GM12878 (cell line): ENCODE measurements at regions not wholly inside any gene's neighbourhood (a gene's known extent, or its start where the extent isn't known, plus 50 kb on each side); places are given as distances from the start of the nearest gene placed in this dataset.

ENCODE experiments used
- ATF3 ChIP-seq: IDR thresholded peaks from 2 replicates; pipeline ENCODE4 v1.6.1; 2011; ENCODE audit warnings: low read depth, mild to moderate bottlenecking, low read length, moderate library complexity, borderline replicate concordance; ENCODE audit errors: extremely low read depth
- BHLHE40 ChIP-seq, 2 experiments: fragments of 450-650 bp in 1 of 2; IDR thresholded peaks; 2 replicates each; pipeline ENCODE4 v1.6.1; 2011 to 2017; ENCODE audit warnings: low read depth in 2 of 2, borderline replicate concordance in 1 of 2, improper control_type of control experiment in 1 of 2, low read length in 1 of 2, mild to moderate bottlenecking in 1 of 2
- CHD4 ChIP-seq: fragments of 200-600 bp; sonication (generic); IDR thresholded peaks from 2 replicates; pipeline ENCODE4 v1.6.1; 2016; ENCODE audit warnings: mild to moderate bottlenecking
- CREB1 ChIP-seq: IDR thresholded peaks from 2 replicates; pipeline ENCODE4 v1.6.1; 2012; ENCODE audit warnings: low read depth, mild to moderate bottlenecking, inconsistent platforms
- DPF2 ChIP-seq: fragments of 450-650 bp; IDR thresholded peaks from 2 replicates; pipeline ENCODE4 v1.6.1; 2017; ENCODE audit warnings: mild to moderate bottlenecking
- ESRRA ChIP-seq: IDR thresholded peaks from 2 replicates; pipeline ENCODE4 v1.6.1; 2012; ENCODE audit warnings: mild to moderate bottlenecking, low read length, improper control_type of control experiment
- EZH2 ChIP-seq: IDR thresholded peaks from 2 replicates; pipeline ENCODE4 v1.6.1; 2012; ENCODE audit warnings: low read depth, mild to moderate bottlenecking, control low read depth, inconsistent platforms, low read length, borderline replicate concordance; ENCODE audit not compliant: control insufficient read depth
- HDAC2 ChIP-seq: fragments of 200-600 bp; sonication (generic); IDR thresholded peaks from 2 replicates; pipeline ENCODE4 v1.6.1; 2017
- LARP7 ChIP-seq: fragments of 450-650 bp; IDR thresholded peaks from 2 replicates; pipeline ENCODE4 v1.6.1; 2017; ENCODE audit warnings: mild to moderate bottlenecking
- MYB ChIP-seq: fragments of 150-350 bp; IDR thresholded peaks from 2 replicates; pipeline ENCODE4 v1.6.1; 2014; ENCODE audit warnings: mild to moderate bottlenecking, low read depth, low read length, borderline replicate concordance
- NR2C1 ChIP-seq: fragments of 450-650 bp; IDR thresholded peaks from 2 replicates; pipeline ENCODE4 v1.6.1; 2017; ENCODE audit warnings: antibody characterized with exemption, mild to moderate bottlenecking, moderate library complexity
- PAX8 ChIP-seq: fragments of 450-650 bp; IDR thresholded peaks from 2 replicates; pipeline ENCODE4 v1.6.1; 2017; ENCODE audit warnings: mild to moderate bottlenecking, moderate library complexity
- PKNOX1 ChIP-seq: fragments of 450-650 bp; IDR thresholded peaks from 2 replicates; pipeline ENCODE4 v1.6.1; 2016; ENCODE audit warnings: mild to moderate bottlenecking
- RFX5 ChIP-seq: IDR thresholded peaks from 2 replicates; pipeline ENCODE4 v1.6.1; 2011; ENCODE audit warnings: low read depth, low read length, improper control_type of control experiment
- SMARCA5 ChIP-seq: fragments of 450-650 bp; IDR thresholded peaks from 2 replicates; pipeline ENCODE4 v1.6.1; 2017; ENCODE audit warnings: mild to moderate bottlenecking
- TF ChIP-seq, protein P1 (sequence below): IDR thresholded peaks from 2 replicates; pipeline ENCODE4 v1.6.1; 2011; ENCODE audit warnings: low read depth, low read length, improper control_type of control experiment, borderline replicate concordance
- TF ChIP-seq, protein P2 (sequence below): fragments of 450-650 bp; IDR thresholded peaks from 2 replicates; pipeline ENCODE4 v1.6.1; 2017; ENCODE audit warnings: borderline replicate concordance
- TF ChIP-seq, protein P3 (sequence below): fragments of 150-350 bp; IDR thresholded peaks from 2 replicates; pipeline ENCODE4 v1.6.1; 2016; ENCODE audit warnings: low read depth, low read length
- TF ChIP-seq, protein P4 (sequence below): fragments of 450-650 bp; IDR thresholded peaks from 2 replicates; pipeline ENCODE4 v1.6.1; 2017; ENCODE audit warnings: mild to moderate bottlenecking

DNA sequence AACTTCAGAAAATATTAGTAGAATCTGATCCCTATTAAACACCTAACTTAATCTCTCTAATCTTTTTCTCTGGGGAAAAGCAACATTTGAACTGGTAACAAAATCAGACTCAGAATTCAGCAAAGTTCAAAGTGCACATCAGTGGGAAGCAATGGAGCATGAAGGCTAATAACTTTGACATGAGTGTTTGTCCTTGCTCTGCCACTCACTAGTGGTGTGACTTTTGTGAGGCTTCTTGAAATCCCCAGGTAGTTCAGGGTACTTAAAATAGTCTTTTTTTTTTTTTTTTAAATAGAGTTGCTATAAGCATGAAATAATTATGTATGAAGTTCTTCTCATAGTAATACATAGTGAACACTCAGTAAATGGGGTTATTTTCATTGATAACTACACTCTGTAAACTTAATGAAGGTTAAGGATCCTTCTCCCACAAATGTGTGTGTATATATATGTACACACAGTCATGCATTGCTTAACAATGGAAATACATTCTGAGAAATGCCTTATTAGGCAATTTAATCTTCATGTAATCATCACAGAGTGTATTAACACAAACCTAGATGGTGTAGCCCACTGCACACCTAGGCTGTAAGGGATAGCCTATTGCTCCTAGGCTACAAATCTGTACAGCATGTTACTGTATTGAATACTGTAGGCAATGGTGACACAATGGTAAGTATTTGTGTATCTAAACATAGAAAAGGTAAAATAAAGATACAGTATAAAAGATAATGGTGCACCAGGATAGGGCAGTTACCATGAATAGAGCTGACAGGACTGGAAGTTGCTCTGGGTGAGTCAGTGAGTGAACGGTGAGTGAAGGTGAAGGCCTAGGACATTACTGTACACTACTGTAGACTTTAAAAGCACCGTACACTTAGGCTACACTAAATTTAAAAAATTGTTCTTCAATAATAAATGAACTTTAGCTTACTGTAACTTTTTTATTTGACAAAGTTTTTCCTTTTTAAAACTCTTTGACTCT lies 73.3 kb upstream of the HMHB1 start (continued):
- TF ChIP-seq, protein P1, sequence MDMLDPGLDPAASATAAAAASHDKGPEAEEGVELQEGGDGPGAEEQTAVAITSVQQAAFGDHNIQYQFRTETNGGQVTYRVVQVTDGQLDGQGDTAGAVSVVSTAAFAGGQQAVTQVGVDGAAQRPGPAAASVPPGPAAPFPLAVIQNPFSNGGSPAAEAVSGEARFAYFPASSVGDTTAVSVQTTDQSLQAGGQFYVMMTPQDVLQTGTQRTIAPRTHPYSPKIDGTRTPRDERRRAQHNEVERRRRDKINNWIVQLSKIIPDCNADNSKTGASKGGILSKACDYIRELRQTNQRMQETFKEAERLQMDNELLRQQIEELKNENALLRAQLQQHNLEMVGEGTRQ: no peak
- TF ChIP-seq CHD4: no peak
- TF ChIP-seq ATF3: no peak
- TF ChIP-seq EZH2: no peak
- peak; percentile 88; the same call in 1 of the 2 replicates for TF ChIP-seq PAX8
- TF ChIP-seq HDAC2: no peak
- TF ChIP-seq, protein P2, sequence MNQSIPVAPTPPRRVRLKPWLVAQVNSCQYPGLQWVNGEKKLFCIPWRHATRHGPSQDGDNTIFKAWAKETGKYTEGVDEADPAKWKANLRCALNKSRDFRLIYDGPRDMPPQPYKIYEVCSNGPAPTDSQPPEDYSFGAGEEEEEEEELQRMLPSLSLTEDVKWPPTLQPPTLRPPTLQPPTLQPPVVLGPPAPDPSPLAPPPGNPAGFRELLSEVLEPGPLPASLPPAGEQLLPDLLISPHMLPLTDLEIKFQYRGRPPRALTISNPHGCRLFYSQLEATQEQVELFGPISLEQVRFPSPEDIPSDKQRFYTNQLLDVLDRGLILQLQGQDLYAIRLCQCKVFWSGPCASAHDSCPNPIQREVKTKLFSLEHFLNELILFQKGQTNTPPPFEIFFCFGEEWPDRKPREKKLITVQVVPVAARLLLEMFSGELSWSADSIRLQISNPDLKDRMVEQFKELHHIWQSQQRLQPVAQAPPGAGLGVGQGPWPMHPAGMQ: no peak
- peak; percentile 84 for TF ChIP-seq NR2C1
- TF ChIP-seq PKNOX1: peak; percentile 89
- TF ChIP-seq, protein P3, sequence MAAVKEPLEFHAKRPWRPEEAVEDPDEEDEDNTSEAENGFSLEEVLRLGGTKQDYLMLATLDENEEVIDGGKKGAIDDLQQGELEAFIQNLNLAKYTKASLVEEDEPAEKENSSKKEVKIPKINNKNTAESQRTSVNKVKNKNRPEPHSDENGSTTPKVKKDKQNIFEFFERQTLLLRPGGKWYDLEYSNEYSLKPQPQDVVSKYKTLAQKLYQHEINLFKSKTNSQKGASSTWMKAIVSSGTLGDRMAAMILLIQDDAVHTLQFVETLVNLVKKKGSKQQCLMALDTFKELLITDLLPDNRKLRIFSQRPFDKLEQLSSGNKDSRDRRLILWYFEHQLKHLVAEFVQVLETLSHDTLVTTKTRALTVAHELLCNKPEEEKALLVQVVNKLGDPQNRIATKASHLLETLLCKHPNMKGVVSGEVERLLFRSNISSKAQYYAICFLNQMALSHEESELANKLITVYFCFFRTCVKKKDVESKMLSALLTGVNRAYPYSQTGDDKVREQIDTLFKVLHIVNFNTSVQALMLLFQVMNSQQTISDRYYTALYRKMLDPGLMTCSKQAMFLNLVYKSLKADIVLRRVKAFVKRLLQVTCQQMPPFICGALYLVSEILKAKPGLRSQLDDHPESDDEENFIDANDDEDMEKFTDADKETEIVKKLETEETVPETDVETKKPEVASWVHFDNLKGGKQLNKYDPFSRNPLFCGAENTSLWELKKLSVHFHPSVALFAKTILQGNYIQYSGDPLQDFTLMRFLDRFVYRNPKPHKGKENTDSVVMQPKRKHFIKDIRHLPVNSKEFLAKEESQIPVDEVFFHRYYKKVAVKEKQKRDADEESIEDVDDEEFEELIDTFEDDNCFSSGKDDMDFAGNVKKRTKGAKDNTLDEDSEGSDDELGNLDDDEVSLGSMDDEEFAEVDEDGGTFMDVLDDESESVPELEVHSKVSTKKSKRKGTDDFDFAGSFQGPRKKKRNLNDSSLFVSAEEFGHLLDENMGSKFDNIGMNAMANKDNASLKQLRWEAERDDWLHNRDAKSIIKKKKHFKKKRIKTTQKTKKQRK: no peak
- no peak for TF ChIP-seq SMARCA5
- peak; percentile 15 to 52; a peak in 2 of 4 replicates for TF ChIP-seq BHLHE40 (IDR thresholded peaks at IDR 0.05; ENCODE audit: borderline replicate concordance in 1 of 2, low read depth in 2 of 2, low read length in 1 of 2)
- TF ChIP-seq CREB1: no peak
- no peak for TF ChIP-seq MYB
- TF ChIP-seq RFX5: no peak
- peak; percentile 1; the same call in 1 of the 2 replicates for TF ChIP-seq DPF2
- no peak for TF ChIP-seq LARP7
- TF ChIP-seq, protein P4, sequence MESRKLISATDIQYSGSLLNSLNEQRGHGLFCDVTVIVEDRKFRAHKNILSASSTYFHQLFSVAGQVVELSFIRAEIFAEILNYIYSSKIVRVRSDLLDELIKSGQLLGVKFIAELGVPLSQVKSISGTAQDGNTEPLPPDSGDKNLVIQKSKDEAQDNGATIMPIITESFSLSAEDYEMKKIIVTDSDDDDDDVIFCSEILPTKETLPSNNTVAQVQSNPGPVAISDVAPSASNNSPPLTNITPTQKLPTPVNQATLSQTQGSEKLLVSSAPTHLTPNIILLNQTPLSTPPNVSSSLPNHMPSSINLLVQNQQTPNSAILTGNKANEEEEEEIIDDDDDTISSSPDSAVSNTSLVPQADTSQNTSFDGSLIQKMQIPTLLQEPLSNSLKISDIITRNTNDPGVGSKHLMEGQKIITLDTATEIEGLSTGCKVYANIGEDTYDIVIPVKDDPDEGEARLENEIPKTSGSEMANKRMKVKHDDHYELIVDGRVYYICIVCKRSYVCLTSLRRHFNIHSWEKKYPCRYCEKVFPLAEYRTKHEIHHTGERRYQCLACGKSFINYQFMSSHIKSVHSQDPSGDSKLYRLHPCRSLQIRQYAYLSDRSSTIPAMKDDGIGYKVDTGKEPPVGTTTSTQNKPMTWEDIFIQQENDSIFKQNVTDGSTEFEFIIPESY: no peak
- TF ChIP-seq ESRRA: no peak
